ENCODE measurements at regions not wholly inside any gene's neighbourhood (a gene's known extent, or its start where the extent isn't known, plus 50 kb on each side); places are given as distances from the start of the nearest gene placed in this dataset.
"Not testable (repeated sequence)": the region's sequence is repeated elsewhere in the genome, so short reads cannot be mapped to it uniquely, and the experiment has no call there.

DNA sequence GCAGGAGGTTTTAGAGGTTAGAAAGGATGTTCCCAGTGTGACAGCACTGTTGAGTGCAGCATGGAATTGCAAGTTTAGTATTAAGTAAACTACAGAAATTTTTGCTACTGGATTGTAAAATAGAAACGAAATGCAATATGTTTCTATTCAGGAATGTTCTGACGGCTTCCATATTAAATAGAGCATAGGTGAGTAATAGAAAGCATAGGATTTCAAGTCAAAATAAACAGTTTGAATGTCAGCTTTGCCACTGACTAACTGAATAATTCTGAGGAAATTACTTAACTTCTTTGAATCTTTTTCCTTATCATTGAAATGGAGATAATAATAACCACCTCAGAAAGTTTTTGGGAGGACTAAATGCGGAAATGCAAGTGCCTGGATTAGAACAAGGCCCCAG, 331.9 kb upstream of the GK2 start:
- no peak for TF ChIP-seq CTCF (IDR thresholded peaks at IDR 0.05)
- DNase-seq (no peak), ATAC-seq (no peak)
- no peak overlapping the region for H3K4me3 ChIP-seq
- no peaks in the 10 kb centered on the region for H3K4me1 ChIP-seq
- no peaks in the 10 kb centered on the region for H3K27me3 ChIP-seq (ENCODE audit: insufficient read depth in 3 of 3, low read length in 2 of 3)
- no peak overlapping the region for H3K27ac ChIP-seq
- WGBS, 3 donors, result 77 to 85% (median 79%) methylated on average over 3 of the region's 3 CpGs
- intact Hi-C loops (cut with DNase I), result no loop called here
- H3K9me3 ChIP-seq, result no peaks in the 10 kb centered on the region
- H3K36me3 ChIP-seq (ENCODE audit: insufficient read depth in 1 of 2, low read depth in 1 of 2), result no peaks in the 10 kb centered on the region

DNA sequence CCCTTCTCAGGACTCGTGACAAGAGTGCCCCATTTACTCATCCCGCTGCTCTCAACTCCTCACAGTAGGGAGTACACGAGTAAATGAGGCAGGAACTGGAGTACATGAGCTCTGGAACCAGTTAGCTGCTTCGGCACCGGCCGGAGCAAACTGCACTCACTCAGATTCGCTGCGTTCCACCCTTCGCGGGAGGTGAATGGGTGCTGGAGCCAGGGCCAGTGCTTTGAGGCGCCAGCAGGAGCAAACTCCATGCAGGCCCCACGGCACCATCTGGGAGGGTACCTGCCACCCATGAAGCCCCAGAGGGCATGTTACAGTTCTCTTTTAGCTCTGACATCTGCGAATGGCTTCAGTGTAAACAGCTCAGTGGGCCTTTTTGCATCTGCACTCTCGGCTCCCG, 315.5 kb upstream of the GK2 start:
- H3K27ac ChIP-seq, result no peak overlapping the region
- intact Hi-C loops (cut with DNase I), result no loop called here
- H3K36me3 ChIP-seq (ENCODE audit: insufficient read depth in 1 of 2, low read depth in 1 of 2), result no peaks in the 10 kb centered on the region
- H3K4me3 ChIP-seq, result no peak overlapping the region
- 79 to 85% (median 83%) methylated on average over 15 of the region's 15 CpGs for WGBS, 3 donors
- no peaks in the 10 kb centered on the region for H3K4me1 ChIP-seq
- H3K9me3 ChIP-seq, result no peaks in the 10 kb centered on the region
- H3K27me3 ChIP-seq (ENCODE audit: insufficient read depth in 3 of 3, low read length in 2 of 3), result no peaks in the 10 kb centered on the region
- DNase-seq (peak in 1 of 2 donors; percentile 13), ATAC-seq (no peak)
- TF ChIP-seq CTCF (IDR thresholded peaks at IDR 0.05), result no peak

DNA sequence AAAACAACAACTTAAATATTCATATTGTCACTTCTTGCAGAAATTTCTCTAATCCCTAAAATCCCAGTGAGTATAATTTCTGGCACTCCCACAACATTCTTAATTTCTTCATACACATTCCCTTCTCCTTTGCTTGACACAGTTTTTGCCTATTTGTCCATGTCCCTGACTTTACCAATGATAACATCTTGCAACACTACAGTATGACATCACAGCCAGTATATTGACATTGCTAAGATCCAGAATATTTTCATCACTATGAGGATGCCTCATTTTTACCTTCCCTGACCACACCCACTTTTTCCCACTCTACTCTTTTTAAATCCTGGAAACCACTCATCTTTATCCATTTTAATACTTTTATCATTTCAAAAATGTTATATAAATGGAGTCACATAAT, 292.3 kb upstream of the GK2 start:
- no peak for DNase-seq
- intact Hi-C loops (cut with DNase I), result no loop called here
- no peak for ATAC-seq
- no peaks in the 10 kb centered on the region for H3K4me1 ChIP-seq
- H3K4me3 ChIP-seq, result no peak overlapping the region
- no peak for TF ChIP-seq CTCF (IDR thresholded peaks at IDR 0.05)
- no peaks in the 10 kb centered on the region for H3K36me3 ChIP-seq (ENCODE audit: insufficient read depth in 1 of 2, low read depth in 1 of 2)
- H3K27ac ChIP-seq, result no peak overlapping the region
- H3K9me3 ChIP-seq, result no peaks in the 10 kb centered on the region
- H3K27me3 ChIP-seq (ENCODE audit: insufficient read depth in 3 of 3, low read length in 2 of 3), result no peaks in the 10 kb centered on the region

DNA sequence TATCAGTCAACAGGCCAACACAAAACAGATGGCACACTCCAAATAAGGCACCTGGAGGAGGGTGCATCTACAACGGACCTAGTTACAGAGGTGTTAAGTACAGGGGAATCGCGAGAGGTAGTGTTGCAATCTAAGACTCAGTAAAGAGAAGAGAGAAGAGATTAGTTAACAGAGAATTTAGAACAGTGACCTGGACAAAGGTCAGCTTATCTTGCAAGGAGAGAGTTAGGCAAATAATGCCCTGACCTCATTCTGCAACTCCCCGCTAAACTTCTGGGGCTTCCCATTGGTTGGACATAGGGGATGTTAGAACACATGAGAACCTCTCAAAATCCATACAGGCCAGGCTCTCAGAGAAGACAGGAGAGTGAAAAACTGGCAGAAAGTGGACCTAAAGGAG, 289.4 kb upstream of the GK2 start:
- ATAC-seq (no peak), DNase-seq (no peak)
- H3K4me3 ChIP-seq, result no peak overlapping the region
- H3K27ac ChIP-seq, result no peak overlapping the region
- no peaks in the 10 kb centered on the region for H3K4me1 ChIP-seq
- TF ChIP-seq CTCF (IDR thresholded peaks at IDR 0.05), result no peak
- H3K9me3 ChIP-seq, result peaks cover 9% of the 10 kb centered on the region
- H3K27me3 ChIP-seq (ENCODE audit: insufficient read depth in 3 of 3, low read length in 2 of 3), result no peaks in the 10 kb centered on the region
- 49 to 76% (median 49%) methylated on average over 4 of the region's 4 CpGs for WGBS, 3 donors
- intact Hi-C loops (cut with DNase I), result no loop called here
- H3K36me3 ChIP-seq (ENCODE audit: insufficient read depth in 1 of 2, low read depth in 1 of 2), result no peaks in the 10 kb centered on the region

DNA sequence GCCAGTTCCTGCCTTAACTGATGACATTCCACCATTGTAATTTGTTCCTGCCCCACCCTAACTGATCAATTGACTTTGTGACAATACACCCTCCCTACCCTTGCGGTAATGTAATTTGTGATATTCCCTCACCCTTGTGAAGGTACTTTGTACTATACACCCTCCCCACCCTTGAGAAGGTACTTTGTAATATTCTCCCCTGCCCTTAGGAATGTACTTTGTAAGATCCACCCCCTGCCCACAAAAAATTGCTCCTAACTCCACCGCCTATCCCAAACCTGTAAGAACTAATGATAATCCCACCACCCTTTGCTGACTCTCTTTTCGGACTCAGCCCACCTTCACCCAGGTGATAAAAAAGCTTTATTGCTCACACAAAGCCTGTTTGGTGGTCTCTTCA, 288.5 kb upstream of the GK2 start:
- H3K36me3 ChIP-seq (ENCODE audit: insufficient read depth in 1 of 2, low read depth in 1 of 2); H3K4me3 ChIP-seq; H3K4me1 ChIP-seq; H3K27ac ChIP-seq; H3K27me3 ChIP-seq (ENCODE audit: insufficient read depth in 3 of 3, low read length in 2 of 3); ATAC-seq; H3K9me3 ChIP-seq; DNase-seq; intact Hi-C loops (cut with DNase I): not testable (repeated sequence)
- WGBS, 3 donors, result 64 to 87% (median 82%) methylated on average over 3 of the region's 3 CpGs
